Stimulated activated CD8-positive, alpha-beta memory T cell treated with anti-CD3 and anti-CD28 coated beads, Interleukin-7, amount 100 ng/mL, for 24 hours (primary cell): ENCODE measurements at regions not wholly inside any gene's neighbourhood (a gene's known extent, or its start where the extent isn't known, plus 50 kb on each side); places are given as distances from the start of the nearest gene placed in this dataset.
"Not testable (repeated sequence)": the region's sequence is repeated elsewhere in the genome, so short reads cannot be mapped to it uniquely, and the experiment has no call there.

Experiments used
- DNase-seq: peaks from one replicate; pipeline ENCODE4 v3.0.0-alpha.2; 2020; ENCODE audit warnings: low read depth

GRCh38 chr9:89939181-89939580 lies 334.4 kb downstream of the GADD45G start:
- no peak for DNase-seq

DNA sequence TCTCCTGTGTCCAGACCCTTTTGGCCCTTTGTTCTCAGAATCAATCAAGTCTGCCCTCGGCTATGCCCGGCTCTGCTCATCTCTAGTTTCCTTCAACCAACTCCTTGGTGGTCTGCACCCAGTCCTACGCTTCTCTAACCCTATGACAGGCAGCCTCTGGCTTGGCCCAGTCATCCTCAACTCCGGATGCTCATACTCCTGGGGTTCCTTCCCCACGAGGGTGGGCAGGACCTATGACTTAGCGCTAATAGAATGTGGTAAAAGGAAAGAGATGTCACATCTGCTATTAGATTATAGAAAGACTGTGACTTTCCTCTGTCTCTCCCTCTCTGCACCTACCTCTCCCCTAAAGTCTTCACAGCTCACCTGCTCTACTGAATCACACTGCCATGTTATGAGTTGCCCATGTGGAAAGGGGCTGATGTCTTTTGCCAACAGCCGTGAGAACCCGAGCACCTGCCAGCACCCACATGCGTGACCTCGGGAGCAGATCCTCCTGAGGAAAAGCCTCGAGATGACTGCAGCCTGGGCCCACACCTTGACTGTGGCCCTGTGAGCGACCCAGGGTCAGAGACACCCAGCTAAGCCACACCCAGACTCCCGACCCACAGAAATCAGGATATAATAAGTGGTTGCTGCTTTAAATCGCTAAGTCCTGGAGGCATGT lies 334.9 kb downstream of the GADD45G start:
- no peak for DNase-seq

DNA sequence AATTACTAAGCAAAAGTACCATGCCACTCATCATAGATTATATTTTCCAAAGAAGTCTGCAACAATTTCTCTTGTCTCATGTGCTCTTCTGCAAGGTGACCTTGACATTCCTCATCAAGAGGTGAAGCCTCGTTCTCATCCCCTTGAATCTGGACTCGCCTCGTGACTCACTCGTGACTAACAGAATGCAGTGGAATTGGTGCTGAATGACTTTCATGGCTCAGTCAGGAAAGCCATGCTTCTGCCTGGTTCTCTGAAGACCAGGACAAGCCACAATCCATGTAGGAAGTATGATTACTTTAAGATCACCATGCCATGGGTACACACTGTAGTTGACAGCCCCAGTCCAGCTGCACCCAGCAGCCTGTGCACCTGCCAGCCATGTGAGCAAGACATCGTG lies 335.8 kb downstream of the GADD45G start:
- DNase-seq, result no peak

DNA sequence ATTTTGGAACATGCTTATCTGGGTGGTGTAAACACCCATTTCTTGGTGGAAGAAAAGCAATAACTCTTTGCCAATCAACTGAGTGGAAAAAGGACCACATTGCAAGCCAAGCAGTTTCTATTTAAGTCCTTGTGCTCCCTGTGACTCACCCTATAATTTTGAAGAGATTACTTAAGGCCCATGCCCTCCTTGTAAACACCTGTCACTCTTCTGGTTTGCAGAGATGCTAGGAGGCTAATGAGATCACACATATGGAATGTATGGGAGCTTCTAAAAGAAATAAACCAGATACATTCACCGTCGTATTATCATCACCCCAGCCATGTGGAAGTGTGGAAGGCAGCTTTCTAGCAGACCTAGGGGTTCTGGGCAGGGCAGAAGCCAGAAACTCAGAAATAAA lies 337.1 kb downstream of the GADD45G start:
- no peak for DNase-seq

- DNase-seq, result no peak
Observed at GRCh38 chr9:89942643-89943042, 337.8 kb downstream of the GADD45G start.

DNA sequence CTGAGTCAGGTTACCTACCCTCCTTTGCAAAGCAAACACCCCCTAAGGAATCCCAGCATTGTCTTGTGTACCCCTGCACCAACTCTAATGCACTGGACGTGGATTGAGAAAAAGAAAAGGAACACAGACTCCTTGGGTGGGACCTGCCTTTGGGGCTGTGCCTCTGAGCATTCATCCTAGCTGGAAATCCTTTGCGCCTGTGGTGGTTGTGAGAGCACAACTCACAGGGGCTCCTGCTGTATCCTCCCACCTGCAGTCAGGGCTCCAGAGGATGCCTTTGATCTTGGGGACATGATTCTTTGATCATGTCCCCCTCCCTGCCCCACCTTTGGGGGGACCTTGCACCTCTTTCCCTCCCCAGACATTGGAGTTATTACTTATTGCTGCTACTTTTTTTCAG lies 338.5 kb downstream of the GADD45G start:
- no peak for DNase-seq

DNA sequence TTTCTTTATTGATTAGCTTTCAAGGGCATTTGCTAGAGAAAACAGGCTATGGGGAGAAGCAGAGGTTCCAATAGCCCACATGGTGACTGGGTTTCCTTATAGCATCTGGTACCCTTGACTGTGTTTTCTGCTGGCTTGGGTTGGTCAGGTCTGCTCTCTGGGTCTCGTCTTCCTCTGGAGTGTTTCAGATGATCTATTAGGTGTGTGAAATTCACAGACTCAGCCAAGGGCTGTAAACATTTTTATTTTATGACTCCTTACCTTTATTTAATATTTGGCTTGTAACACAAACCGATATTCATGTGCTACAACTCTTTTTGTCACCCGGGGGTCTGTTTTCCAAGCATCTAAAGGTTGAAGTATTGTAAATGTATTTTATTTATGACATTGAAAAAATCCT lies 338.9 kb downstream of the GADD45G start:
- DNase-seq, result no peak

GRCh38 chr9:89945133-89945532 lies 340.3 kb downstream of the GADD45G start:
- no peak for DNase-seq

- DNase-seq, result no peak
Observed at GRCh38 chr9:89946741-89947140, 341.9 kb downstream of the GADD45G start.

DNA sequence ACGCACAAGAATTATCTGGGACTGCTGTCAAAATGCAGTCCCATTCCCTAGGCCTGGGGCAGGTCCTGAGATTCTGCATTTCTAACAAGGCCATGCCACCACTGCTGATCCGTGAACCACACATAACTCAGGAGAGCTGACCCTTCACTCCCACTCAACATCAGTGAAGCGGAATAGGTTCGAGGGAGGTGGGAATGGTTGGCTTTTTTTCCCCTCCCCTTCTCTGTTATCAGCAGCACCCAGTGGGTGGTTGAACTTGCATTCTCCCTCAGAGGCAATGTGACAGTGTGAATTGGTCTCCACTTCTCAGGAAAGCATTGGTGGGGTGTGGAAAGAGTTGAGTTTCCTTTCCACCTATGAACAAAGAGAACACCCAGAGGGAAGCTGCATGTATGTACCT lies 344.3 kb downstream of the GADD45G start:
- DNase-seq, result no peak

DNA sequence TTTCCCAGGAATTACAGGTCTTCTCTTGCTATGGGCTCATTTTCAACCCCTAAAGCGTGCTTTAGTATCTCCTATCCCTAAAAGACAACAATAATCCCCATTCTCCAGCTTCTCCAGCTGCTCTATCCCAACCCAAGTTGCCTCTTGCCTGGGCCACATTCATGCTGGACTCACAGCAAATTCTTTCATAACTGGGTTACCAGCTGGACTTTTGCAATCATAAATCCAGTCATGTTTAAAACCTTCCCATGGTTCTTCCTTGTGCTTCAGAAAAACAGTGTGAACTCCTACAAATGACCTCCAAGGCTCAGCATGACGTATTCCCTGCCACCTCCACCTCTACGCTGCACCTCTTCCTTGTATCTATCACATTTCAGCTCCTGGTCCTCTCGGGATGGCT lies 346.9 kb downstream of the GADD45G start:
- no peak for DNase-seq

DNA sequence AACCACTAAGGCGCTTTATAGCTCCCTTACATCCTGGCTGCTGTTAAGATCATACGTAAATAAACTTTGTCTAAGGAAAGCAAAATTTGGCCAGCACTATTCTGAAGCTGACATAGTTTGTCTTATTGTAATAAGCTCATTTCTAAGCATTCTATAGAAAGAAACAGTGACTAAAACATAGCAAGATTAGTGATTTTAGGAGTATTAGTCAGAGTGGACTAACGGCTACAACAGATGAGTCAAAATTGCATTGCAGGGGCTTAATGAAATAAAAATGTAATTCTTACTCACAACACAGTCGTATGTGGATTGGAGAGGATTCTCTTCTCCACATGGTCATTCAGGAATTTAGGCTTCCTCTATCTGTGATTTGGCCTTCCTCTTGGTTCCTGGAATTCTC lies 347.6 kb downstream of the GADD45G start:
- no peak for DNase-seq

DNA sequence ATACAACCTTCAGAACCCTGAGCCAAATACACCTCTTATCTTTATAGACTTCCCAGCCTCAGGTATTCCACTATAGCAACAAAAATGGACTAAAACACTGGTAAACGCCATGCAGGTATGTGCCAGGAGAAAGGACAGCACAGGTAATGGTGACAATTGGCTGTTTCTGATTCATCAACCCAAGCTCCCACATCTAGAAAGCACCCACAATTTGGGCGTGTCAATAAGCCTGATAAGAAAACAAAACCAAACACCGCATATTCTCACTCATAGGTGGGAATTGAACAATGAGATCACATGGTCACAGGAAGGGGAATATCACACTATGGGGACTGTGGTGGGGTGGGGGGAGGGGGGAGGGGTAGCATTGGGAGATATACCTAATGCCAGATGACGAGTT lies 348.5 kb downstream of the GADD45G start:
- not testable (repeated sequence) for DNase-seq

GRCh38 chr9:89953824-89954615 lies 349.2 kb downstream of the GADD45G start:
- DNase-seq, result no peak

DNA sequence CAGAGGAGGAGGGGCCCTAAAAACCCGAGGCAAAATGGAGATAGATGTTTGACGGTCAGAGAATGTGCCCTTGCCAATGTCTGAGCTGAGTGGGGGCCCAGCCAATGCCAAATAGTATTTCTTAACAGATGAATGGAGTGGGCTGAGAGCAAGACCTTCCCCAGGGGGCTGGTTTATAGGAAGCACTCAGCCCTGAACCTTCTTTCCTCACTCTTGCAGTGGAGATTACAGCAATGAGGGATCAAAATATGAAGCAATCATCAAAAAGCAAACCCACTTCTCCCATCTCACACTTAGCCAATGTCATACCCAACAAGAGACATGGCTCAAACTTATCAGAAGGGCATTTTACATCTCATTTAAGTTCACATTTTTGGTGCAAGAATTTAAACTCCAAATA lies 350.3 kb downstream of the GADD45G start:
- no peak for DNase-seq

DNA sequence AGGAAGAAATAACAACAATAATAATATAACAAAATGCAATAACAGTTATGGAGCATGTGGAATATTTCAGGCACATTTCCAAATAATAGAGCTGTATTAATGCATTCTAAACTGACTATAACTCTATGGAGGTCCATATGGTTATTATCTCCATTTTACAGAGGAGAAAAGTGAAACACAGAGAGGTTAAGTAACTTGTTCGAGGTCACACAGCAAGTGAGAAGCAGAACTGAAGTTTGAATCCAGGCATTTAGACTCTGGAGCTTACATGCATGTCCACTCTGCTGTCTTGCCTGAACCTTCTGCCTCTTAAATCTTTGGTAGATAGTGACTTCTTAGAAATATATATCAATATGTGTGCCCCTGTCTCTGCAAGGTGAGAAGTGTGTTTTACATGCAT lies 350.8 kb downstream of the GADD45G start:
- no peak for DNase-seq

DNA sequence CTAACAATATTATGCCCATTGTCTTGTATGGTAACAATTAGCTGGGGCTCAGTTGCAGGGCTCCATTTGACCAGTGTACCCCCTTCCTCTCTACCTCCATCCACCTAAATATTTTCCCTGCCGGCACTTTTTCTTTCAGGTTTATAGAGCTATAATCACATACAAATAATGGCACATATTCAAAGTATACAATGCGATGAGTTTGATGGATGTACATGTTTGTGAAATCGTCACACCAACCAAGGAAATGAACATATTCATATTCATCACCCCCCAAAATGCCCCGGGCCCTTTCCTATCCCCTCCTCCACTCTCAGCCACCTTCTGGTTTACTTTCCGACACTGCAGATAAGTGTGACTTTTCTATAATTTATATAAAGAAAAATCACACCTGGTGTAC lies 351.5 kb downstream of the GADD45G start:
- no peak for DNase-seq

GRCh38 chr9:89956907-89957306 lies 352.1 kb downstream of the GADD45G start:
- no peak for DNase-seq

GRCh38 chr9:89958086-89958485 lies 353.3 kb downstream of the GADD45G start:
- no peak for DNase-seq

DNA sequence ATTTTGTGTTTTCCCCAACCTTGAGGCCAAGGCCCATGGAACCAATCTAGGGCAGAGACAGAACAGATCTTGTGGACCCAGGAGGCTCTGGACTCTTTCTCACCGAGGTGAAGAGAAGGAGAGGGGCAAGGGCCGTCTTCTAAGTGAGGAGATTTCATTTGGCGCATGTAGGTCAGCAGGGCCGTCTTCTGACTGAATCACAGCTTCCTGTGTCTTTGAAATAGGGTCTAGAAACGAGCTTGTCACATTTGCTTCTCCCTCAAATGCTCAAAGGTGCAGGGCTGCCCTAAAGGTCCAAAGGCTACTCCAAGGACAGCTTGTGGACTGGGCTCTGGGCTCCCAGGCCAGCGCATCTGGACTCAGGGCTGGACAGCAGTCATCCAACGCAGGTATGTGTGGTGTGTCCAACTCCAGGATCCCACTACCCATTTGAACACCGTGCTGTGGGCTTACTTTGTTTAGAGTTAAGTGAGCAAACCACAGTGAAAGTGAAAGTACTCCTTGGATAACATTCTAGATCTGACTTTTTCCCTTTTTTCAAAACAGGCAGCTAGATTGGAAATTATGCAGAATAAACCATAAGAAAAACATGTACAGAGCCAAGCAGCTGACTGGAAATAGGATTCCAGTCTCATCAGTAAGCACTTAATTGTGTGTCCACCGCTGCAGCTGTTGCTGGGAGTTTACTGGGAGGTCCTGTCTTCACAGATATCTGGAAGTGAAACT lies 357.0 kb downstream of the GADD45G start:
- DNase-seq, result no peak

GRCh38 chr9:89963280-89963679 lies 358.5 kb downstream of the GADD45G start:
- DNase-seq, result no peak

- DNase-seq, result no peak
Observed at GRCh38 chr9:89967527-89967926, 362.7 kb downstream of the GADD45G start.

DNA sequence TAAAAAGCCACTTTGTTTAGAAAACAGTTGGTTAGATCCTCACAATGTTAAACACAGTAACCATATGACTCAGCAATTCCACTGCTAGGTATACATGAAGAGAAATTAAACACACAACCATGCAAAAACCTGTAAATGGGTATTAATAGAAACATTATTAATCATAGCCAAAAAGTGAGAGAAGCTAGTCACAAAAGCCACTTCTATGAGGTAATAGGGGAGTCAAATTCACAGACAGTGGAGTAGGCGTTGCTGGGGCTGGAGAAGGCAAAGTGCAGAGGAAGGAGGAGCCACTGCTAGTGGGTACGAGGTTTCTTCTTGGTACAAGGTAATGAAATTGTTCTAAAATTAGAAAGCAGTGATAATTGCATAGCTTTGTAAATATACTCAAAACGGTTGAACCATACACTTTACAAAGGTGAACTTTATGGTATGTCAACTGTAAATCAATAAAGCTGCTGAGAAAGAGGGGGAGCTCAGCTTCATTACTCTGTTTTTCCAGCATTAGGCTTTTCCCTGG lies 364.4 kb downstream of the GADD45G start:
- no peak for DNase-seq
